Type B pancreatic cell (in vitro differentiated cells): ENCODE measurements at regions not wholly inside any gene's neighbourhood (a gene's known extent, or its start where the extent isn't known, plus 50 kb on each side); places are given as distances from the start of the nearest gene placed in this dataset.
A peak's percentile ranks its signal among the peaks of the same experiment; 100 is the strongest.
"Not testable (repeated sequence)": the region's sequence is repeated elsewhere in the genome, so short reads cannot be mapped to it uniquely, and the experiment has no call there.

Experiments used
- DNase-seq: peaks from one replicate; pipeline ENCODE4 v3.0.0; 2021; ENCODE audit warnings: mixed read lengths; ENCODE audit not compliant: unreplicated experiment; ENCODE audit errors: extremely low spot score
- H3K27ac Mint-ChIP-seq: 2 replicates; pipeline ENCODE4 v1.8.0; 2021; ENCODE audit warnings: mild to moderate bottlenecking, mixed read lengths
- H3K27me3 Mint-ChIP-seq: 2 replicates; pipeline ENCODE4 v1.8.0; 2021; ENCODE audit warnings: mixed read lengths
- H3K36me3 Mint-ChIP-seq: 2 replicates; pipeline ENCODE4 v1.8.0; 2021; ENCODE audit warnings: mixed read lengths
- H3K4me1 Mint-ChIP-seq: one replicate; pipeline ENCODE4 v1.8.0; 2021; ENCODE audit warnings: mixed read lengths; ENCODE audit not compliant: unreplicated experiment
- H3K4me3 Mint-ChIP-seq: 2 replicates; pipeline ENCODE4 v1.8.0; 2021; ENCODE audit warnings: mild to moderate bottlenecking, mixed read lengths
- H3K9me3 Mint-ChIP-seq: 2 replicates; pipeline ENCODE4 v1.8.0; 2021; ENCODE audit warnings: mixed read lengths
- CTCF ChIP-seq: fragments of 200-600 bp; sonication (generic); conservative IDR thresholded peaks from 2 replicates; pipeline ENCODE4 v1.5.0; 2021; ENCODE audit warnings: antibody characterized with exemption, mild to moderate bottlenecking

GRCh38 chrX:51026862-51027261 is 116.3 kb downstream of the BMP15 start:
- Mint-ChIP-seq H3K4me1 (no peaks in the 10 kb centered on the region), H3K4me3 (no peak overlapping the region), H3K27me3 (no peaks in the 10 kb centered on the region), H3K9me3 (peaks cover 7% of the 10 kb centered on the region), H3K27ac (no peak overlapping the region), H3K36me3 (no peaks in the 10 kb centered on the region)
- no peak for DNase-seq
- no peak for TF ChIP-seq CTCF

GRCh38 chrX:51035746-51036145 is 125.2 kb downstream of the BMP15 start:
- Mint-ChIP-seq H3K27ac (no peak overlapping the region), H3K9me3 (no peaks in the 10 kb centered on the region), H3K4me3 (no peak overlapping the region), H3K27me3 (no peaks in the 10 kb centered on the region), H3K4me1 (no peaks in the 10 kb centered on the region), H3K36me3 (no peaks in the 10 kb centered on the region)
- DNase-seq, result no peak
- TF ChIP-seq CTCF, result no peak

GRCh38 chrX:51047950-51048349 is 137.4 kb downstream of the BMP15 start:
- H3K27me3 Mint-ChIP-seq, result no peaks in the 10 kb centered on the region
- DNase-seq, result no peak
- H3K27ac Mint-ChIP-seq, result no peak overlapping the region
- no peaks in the 10 kb centered on the region for H3K9me3 Mint-ChIP-seq
- no peak overlapping the region for H3K4me3 Mint-ChIP-seq
- peak; percentile 38 for TF ChIP-seq CTCF
- no peaks in the 10 kb centered on the region for H3K4me1 Mint-ChIP-seq
- no peaks in the 10 kb centered on the region for H3K36me3 Mint-ChIP-seq

- Mint-ChIP-seq H3K27ac (no peak overlapping the region), H3K27me3 (no peaks in the 10 kb centered on the region), H3K36me3 (no peaks in the 10 kb centered on the region), H3K4me3 (no peak overlapping the region), H3K9me3 (no peaks in the 10 kb centered on the region), H3K4me1 (no peaks in the 10 kb centered on the region)
- DNase-seq, result no peak
- TF ChIP-seq CTCF, result no peak
These were observed 143.2 kb downstream of the BMP15 start for GRCh38 chrX:51053741-51054140.

- peaks cover 4% of the 10 kb centered on the region for H3K4me1 Mint-ChIP-seq
- DNase-seq, result no peak
- no peaks in the 10 kb centered on the region for H3K9me3 Mint-ChIP-seq
- H3K4me3 Mint-ChIP-seq, result no peak overlapping the region
- H3K36me3 Mint-ChIP-seq, result no peaks in the 10 kb centered on the region
- TF ChIP-seq CTCF, result no peak
- H3K27me3 Mint-ChIP-seq, result no peaks in the 10 kb centered on the region
- H3K27ac Mint-ChIP-seq, result no peak overlapping the region
These were observed 187.5 kb downstream of the BMP15 start for GRCh38 chrX:51098046-51098445.

- not testable (repeated sequence) for DNase-seq, H3K9me3 Mint-ChIP-seq, H3K27ac Mint-ChIP-seq, H3K4me3 Mint-ChIP-seq, H3K36me3 Mint-ChIP-seq, H3K4me1 Mint-ChIP-seq, H3K27me3 Mint-ChIP-seq
These were observed 208.8 kb downstream of the BMP15 start for GRCh38 chrX:51119058-51119926.

GRCh38 chrX:51125743-51126142 is 206.9 kb upstream of the NUDT10 start:
- not testable (repeated sequence) for DNase-seq, H3K9me3 Mint-ChIP-seq, H3K27ac Mint-ChIP-seq, H3K36me3 Mint-ChIP-seq, H3K4me1 Mint-ChIP-seq, H3K27me3 Mint-ChIP-seq, H3K4me3 Mint-ChIP-seq
